HepG2 (cell line): ENCODE measurements at regions not wholly inside any gene's neighbourhood (a gene's known extent, or its start where the extent isn't known, plus 50 kb on each side); places are given as distances from the start of the nearest gene placed in this dataset.

Experiments used
- CTCF ChIP-seq: sonication (generic); formaldehyde crosslinking; IDR thresholded peaks from 2 replicates; pipeline ENCODE4 v1.5.0; 2020; ENCODE audit warnings: mild to moderate bottlenecking, missing genetic modification reagents, moderate library complexity
- HCFC1 ChIP-seq: fragments of 150-350 bp; IDR thresholded peaks from 2 replicates; pipeline ENCODE4 v1.6.1; 2014; ENCODE audit warnings: low read depth, low read length
- MAFK ChIP-seq, 2 experiments: IDR thresholded peaks in 1 of 2; conservative IDR thresholded peaks in 1 of 2; 2 replicates each; pipeline ENCODE4 v1.6.1; 2011; ENCODE audit warnings: improper control_type of control experiment in 2 of 2, low read length in 2 of 2
- MAX ChIP-seq: IDR thresholded peaks from 2 replicates; pipeline ENCODE4 v1.6.1; 2012; ENCODE audit warnings: inconsistent platforms
- MEIS2 ChIP-seq: sonication (generic); formaldehyde crosslinking; IDR thresholded peaks from 2 replicates; pipeline ENCODE4 v1.9.0; 2021; ENCODE audit warnings: mild to moderate bottlenecking, missing genetic modification reagents
- MLX ChIP-seq: IDR thresholded peaks from 2 replicates; pipeline ENCODE4 v1.6.1; 2016
- TFE3 ChIP-seq: IDR thresholded peaks from 2 replicates; pipeline ENCODE4 v1.6.1; 2016
- U2AF1 ChIP-seq: fragments of 200-400 bp; formaldehyde crosslinking; optimal IDR thresholded peaks from 2 replicates; pipeline ENCODE3; 2017; ENCODE audit warnings: mild to moderate bottlenecking, low read depth, low read length
- ZNF7 ChIP-seq: IDR thresholded peaks from 2 replicates; pipeline ENCODE4 v1.6.1; 2016; ENCODE audit warnings: missing biosample characterization, missing genetic modification reagents

GRCh38 chr3:102883515-102883914, 448.7 kb downstream of the ZPLD1 start:
- TF ChIP-seq MAX = no peak
- TF ChIP-seq ZNF7 (CRISPR knock-in tag) = no peak
- TF ChIP-seq MEIS2 = no peak
- TF ChIP-seq U2AF1 = no peak
- no peak for TF ChIP-seq HCFC1
- no peak for TF ChIP-seq MLX (CRISPR knock-in tag)
- TF ChIP-seq MAFK (conservative IDR thresholded peaks at IDR 0.05 in 1 of 2, IDR thresholded peaks at IDR 0.05 in 1 of 2; ENCODE audit: low read length in 2 of 2) = no peak
- no peak for TF ChIP-seq CTCF (CRISPR knock-in tag)
- no peak for TF ChIP-seq TFE3 (CRISPR knock-in tag)
